Eye (tissue), 1 donor: ENCODE measurements at regions not wholly inside any gene's neighbourhood (a gene's known extent, or its start where the extent isn't known, plus 50 kb on each side); places are given as distances from the start of the nearest gene placed in this dataset.

Experiments
- DNase-seq: peaks from one replicate; pipeline ENCODE4 v3.0.0-alpha.2; 2015

DNA sequence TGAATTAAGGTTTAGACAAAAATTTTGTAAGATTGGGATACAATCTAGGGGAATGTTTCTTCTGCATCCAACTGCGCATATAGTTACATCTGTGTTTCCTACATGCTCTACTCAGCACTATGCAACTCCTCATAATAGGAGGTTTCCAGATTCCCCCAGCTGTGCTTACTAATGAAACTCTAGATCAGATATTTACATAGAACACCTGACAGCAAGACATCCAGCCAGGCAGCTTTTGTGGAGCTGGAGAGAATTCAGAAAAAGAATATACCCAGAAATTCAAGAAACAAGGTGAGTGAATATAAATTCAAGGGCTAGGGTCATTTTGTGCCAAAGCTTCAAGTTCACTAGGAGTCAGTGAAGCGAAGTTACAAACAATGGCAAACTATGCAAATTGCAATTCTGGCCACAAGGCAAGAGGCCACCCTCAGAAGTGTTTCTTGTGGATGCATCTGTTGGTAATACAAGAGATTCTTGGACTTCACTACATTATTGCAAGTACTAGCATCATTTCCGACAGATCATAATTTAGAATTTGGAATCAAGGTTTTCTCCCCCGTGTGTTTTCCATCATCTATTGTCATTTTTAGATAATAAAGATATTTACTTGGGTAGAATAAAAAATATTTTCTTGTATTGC lies 341.2 kb upstream of the NAV3 start:
- no peak for DNase-seq

DNA sequence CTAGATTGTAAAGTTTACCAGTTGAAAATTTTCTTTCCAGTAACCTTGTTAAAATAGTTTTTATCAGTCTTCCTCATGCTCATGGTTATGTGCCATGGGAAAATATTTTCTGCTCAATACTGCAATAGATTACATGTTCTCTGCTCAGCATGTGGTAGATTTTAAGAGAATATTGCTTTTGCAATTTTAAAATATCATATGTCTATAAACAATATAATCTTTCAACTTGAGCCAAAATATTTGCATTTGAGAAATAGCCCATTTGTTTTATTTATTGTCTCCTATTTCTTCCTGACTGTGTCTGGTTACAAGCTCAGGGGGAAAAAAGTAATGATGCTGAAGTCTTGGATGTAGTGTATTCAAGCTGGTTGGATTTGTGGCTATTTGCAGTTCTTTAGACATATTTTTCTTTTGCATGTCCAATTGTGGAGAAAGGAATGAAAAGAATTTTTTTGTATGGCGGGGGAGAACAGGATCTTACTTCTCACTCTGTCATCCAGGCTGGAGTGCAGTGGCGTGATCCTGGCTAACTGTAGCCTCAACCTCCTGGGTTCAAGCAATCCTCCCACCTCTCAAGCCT lies 342.6 kb upstream of the NAV3 start:
- DNase-seq, result no peak

DNA sequence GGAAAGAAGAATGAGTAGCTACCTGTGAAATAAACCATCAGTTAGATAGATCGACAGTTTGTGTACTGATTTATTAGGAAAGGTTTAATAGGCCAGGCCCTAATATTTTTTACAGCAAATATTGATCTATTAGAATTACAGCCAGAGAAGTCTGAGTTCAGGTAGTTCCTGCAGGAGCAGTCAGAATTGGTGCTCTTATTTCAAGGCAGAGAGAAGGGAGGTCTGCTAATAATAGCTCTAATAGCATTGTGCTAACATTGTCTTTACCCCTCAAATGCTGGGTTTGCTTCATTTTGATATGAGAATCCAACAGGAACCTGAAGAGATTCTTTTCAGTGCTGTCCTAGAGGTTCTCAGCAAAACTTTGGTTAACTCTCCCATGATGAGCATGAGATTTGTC lies 343.8 kb upstream of the NAV3 start:
- no peak for DNase-seq

DNA sequence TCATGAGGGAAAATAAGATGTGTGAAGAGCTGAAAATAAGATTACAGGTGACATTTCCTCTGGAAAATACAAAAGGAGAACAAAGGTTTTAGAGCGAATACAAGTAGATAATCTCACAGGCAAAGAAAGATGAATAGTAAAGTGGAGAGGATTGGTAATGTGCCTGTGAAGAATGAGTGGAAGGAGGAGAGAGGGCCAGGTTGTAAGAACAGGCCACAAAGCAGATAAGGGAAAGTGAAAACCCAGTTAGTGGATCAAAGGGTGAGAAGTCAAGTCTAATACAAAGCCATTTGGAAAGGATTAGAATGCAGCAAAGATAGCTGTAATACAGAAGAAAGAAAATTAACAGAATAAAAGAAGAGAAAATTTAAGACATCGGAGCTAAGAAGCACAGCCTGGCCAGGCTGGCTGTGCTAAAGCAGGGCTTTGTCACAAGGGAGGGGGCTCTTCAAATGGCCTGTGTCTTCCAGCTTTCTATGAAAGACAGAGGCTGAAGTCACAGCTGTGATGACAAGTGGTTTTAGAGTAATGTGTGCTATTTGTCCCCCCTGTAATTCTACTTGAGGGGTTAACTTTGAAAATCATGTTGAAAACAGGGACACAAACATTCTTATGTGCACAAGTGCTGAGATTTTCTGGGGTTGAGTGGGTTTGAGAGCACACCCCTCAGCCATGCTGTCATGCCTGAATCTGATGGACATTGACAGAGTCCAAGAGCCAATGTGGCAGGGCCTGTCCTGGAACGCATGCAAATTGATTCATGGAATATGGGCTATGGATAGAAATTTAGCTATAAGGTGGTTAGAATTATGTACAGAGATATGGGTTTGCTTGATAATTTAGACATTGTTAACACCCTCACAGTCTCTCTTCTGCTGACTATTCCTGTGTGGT lies 344.5 kb upstream of the NAV3 start:
- peak; percentile 45 for DNase-seq

DNA sequence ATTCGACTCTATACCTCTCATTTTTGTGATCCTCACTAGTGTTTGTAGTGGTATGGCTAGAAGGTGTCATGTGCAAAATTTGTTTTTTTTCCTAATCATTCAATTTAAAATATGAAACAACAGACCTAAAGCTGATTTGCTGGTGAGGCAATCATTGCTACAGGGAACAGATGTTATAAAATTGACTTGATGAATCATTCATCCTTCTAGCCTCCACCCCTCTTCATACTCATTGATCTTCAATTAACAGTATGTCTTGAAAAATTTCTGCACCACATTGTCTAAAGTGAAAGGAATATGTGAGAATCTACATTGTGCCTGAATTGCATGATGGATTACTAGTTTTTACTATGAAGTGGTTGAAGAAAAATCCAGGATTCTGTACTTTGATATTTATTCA lies 349.0 kb upstream of the NAV3 start:
- DNase-seq, result no peak

DNA sequence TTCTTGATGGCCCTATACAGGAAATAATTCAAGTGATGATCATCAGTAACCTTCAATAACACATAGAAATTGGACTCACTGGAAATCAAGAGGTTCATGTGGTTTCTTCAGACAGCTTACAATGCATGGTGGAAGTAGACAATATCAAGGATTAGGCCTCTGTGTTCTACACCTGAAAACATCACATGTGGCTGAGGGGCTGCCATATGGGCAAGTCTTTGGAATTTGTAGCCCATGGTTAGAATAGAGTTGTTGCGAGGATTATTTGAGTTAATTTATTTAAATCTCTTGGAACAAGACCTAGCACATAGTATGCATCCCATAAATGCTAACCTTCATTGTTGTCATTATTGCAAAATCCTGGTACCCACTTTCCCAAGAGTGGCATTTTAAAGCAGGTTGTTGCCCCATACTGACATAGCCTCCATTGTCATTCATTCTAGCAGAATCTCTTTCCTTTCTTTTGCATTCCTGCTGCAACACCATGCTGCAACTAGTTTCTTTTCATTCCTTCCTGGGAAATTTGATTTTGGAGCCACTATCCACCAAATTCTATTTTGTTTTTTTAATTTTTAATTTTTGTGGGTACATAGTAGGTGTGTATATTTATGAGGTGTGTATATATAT lies 352.7 kb upstream of the NAV3 start:
- DNase-seq, result no peak

DNA sequence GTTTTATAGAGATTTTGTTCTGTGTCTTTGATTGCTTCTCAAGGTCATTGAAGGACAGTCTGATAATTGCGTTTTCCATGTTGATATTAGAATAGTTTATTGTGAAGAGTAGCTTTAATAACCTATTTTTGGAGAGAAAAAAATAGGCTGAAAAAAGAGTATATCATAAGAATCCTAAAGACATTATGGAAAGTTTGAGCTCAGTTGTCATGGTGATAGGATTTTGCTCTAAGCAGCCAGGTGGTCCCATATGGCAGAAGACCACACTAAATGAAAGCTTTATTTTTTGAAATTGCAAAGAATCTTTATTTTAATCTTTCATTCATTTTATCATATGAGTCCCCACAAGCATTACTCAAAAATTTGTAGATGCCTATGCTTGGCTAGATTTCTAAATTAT lies 358.9 kb upstream of the NAV3 start:
- DNase-seq, result no peak

DNA sequence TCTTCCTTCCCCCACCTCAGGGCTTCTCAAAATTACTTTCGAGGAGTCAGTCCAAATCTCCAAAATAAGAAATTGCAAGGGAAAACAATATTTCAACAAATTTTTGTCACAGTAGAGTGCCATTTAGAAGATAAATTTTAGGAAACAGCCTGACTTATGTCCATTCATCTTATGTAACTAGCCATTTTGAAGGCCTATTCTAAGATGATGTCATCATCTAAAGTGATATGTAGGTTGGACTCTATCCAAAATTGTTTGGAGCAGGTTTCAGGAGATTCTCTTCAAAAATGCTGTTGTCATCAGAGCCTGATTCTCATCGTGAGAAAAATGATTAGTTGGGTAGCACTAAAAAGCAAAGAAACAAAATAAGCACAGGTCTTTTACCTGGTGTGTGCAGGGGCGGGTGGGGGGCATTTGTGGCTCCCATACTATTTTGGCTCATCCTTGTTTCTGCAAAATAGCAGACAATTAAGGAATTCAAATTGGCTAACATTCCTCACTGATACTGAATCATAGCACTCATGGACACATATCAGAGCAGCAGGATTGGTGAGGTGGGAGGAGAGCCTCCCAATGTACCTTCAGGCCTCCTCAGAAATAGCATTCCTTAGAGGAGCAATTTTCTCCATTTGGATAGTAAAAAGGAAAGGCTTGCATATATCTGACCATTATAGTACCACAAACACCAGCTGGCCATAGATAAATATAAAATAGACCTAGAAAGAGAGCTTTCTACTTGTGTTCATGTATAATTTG lies 360.9 kb upstream of the NAV3 start:
- no peak for DNase-seq

DNA sequence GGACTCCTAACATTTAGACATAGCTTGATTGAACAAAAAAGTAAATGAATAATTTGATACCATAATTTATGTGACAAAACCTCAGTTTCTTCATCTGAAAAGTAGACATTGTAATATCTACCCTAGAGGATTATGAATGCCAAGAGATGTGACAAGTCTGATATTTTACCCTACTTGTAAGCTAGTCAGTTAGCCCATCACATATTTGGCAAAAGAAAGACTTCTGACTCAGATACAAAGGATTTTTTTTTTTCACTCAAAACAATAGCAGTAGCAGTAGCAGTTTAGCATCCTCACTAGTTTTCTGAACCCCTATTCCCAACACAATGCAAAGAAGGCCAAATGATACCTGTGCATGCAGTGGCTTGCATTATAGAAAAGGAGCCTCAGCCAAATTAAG lies 377.3 kb upstream of the E2F7 start:
- no peak for DNase-seq

DNA sequence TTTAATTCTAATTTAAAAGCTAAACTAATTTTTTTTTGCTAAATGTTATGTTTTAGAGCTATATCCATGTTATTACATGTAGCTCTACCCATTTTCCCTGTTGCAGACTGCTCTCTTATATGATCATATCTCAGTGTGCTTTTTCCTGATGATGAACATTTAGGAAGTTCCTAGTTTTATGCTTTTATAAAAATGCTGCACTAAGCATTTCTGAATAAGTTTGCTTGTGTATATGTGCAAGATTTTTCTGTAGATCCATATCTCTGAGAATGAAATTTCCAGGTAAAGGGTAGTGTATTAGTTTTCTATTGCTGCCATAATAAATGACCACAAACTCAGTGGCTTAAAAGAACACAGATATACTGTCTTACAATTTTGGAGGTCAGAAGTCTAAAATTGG lies 374.4 kb upstream of the E2F7 start:
- no peak for DNase-seq

DNA sequence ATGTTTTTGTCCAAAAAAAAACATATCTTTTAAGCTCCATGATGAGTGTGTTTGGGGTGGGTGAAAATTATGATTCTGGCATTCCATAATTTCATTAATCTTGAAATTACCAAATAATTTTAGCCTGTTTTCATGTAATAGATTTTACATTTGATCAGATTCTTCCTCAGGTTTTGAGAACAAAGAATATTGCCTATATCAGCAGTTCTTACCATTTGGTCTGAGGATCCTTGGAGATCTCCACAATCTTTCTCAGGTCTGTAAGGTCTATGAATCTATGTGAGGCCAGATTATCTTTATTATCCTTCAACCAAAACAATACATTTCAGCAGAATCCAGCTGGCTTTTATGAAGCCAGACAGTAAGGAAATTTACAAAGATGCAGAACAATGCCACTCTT lies 373.3 kb upstream of the E2F7 start:
- no peak for DNase-seq

DNA sequence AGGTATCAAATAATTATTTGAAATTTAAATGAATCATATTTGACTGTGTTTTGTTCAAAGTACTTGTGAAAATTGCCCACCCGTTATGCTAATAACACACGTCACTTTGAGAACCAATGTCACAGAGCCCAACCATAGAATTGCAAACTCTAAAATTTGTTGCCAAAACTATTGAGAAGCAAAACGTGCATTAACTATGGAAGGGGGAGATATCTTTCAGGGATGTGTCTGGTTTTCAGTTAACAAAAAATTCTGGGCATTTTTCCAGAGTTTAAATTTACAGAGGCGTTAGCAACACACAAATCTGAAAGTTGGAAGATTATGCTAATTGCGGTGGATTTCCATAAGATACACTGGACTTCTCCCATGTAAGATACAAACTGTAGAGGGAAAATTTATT lies 371.8 kb upstream of the E2F7 start:
- DNase-seq, result no peak

DNA sequence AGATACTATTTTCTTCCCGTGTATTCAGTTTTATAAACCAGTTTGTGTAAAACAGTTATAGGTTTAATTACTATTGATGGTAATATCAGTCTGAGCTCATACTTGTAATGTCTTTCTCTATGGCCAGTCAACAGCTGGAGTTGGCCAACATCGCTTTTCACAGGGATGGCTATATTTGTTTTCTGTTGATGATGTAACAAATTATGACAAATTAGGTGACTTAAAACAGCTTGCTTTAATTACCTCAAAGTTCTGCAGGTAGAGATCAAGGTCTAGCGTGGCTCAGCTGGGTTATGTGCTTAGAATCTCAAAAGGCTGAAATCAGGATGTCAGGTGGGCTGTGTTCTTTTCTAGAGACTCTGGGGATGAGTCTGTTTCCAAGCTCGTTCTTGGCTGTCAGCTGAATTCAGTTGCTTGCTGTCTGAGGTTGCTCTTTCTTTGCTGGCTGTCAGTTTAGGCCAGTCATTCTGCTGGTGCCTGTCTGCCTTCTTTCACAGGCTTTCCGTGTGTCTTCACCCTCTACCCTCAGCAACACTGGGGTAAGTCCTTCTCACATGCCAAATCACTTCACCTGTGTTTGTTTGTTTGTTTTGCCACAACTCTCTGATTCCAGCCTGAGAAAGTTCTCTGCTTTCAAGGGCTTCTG lies 370.2 kb upstream of the E2F7 start:
- DNase-seq, result no peak

DNA sequence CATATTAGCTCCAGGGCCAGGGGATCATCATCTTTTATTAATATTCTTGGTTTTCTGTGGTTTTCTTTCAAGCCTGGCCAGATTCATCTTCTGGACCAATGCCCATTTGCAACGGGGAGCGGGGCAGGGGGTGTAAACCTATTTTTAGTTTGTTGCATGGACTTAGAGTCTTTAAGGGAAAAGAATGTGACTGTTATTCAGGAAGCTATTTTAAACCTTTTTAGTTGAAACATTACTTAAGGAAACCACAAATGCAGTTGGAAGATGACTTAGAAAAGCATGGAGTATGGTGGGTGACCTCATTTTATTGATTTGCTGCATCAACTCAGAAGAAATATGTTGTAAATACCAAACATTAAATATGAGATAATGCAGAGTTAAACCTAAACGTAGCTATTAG lies 368.4 kb upstream of the E2F7 start:
- peak; percentile 37 for DNase-seq

DNA sequence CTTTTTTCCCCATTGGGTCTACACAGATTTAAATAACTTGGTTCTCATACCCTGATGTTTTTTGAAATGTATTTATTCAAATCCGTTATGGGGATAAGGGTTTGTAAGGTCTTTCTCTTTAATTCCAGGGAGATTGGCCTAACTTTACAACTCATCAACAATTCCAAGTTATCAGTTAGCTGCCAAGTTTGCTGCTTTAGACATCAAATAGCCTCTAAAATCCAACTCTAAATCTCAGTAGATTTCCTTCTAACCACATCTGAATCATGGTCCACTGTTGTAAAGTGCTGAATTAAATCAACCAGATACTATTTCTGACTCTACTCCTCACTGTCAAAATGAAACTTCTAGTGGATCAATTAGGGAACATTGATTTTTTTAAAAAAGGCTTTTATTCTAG lies 364.1 kb upstream of the E2F7 start:
- DNase-seq, result no peak

DNA sequence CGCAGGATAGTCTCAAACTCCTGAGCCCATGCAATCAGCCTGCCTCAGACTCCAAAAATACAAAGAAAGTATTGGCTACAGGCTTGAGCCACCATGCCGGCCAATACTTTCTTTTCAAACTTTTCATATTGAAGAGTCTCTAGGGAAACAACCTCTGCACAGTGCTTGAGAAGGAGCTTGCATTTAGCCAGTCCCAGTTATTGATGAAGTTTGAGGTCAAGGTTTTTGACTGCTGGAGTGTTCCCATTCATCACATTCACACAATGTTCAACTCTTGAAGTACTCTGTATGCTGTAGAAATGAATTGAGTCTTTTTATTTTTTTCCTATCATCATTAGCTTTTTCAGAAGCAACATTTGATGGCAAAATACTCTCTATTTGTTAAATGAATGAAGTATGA lies 355.8 kb upstream of the E2F7 start:
- DNase-seq, result no peak

DNA sequence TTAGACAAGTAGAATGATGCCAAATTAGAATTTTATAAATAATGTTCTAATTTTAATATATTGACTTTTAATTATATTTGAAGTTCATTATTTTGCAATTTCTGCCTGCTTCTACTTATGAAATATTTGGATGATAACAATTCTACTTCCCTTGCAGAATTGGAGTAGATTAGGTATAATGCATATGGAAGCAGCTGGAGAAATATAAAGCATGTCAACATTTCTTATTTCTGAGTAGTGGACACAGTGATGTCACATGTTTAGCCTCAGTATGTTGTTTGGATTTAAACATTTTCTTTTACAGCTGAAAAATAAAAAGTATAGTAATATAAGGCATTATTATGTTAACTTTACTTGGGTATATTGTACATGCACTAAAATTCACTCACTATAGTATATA lies 344.2 kb upstream of the E2F7 start:
- DNase-seq, result no peak

DNA sequence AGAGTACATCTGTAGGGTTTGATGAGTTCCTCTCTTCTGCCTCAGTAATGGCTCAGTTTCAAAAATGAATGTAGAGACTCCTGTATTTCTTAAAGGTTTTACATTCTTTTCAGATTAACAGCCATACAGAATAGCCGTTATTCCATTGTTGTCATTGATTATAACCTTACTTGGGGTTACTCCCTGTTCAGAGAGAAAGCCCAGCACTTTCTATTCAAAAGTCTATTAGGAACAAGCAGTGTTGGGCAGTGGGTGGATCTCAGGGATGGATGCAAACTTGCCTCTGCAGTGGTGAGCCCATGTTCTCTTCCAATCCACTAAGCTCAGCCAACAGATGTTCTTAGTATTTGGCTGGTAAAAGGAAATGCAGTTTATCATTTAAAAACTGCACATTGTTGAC lies 342.6 kb upstream of the E2F7 start:
- no peak for DNase-seq

DNA sequence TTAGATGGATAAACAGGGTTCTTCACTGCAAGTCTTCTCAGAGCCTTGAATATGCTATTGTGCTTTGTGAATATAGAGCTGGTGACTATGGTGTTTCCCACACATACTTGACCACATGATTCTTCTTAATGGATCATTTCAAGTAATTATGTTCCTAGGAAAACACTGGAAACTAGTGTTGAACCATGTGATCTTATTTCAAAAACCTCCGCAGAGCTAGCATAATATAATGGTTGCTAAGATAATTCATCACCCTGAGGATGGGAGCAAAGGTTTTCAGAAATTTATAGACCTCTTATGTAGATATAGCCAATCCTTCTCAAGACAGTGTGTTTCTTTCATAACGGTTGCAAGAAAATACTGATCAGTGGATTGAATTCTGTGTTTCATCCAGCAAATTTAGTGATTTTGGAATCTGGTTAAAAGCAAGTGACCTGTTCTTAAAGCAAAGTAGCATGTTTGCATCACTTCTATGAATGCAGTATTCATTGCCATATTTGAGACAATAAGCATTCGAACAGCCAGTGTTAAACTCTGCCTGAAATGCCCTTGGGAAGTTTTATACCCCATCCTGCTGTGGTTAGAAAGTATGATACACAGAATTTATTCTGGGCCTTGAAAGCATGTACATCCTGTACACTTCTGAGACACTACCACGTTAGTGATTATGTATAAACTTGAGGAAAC lies 341.0 kb upstream of the E2F7 start:
- DNase-seq, result no peak

DNA sequence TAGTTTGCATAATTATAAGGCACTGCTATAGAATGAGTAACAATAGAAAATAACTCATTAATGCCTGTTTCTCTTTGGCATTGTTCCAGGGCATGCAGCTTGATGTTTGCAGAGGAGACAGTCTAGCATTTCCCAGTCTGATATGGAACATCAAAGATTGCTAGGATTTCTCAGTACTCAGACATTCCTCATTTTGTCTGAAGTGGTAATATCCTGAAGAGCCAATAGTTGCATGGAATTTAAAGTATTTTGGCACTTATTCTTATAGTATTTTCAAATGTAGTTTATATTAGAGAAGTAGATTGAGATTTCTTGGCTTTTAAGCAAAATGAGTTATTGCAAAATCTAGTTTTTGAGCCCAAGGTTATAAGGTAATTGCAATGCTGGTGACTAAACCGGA lies 337.3 kb upstream of the E2F7 start:
- peak; percentile 72 for DNase-seq

DNA sequence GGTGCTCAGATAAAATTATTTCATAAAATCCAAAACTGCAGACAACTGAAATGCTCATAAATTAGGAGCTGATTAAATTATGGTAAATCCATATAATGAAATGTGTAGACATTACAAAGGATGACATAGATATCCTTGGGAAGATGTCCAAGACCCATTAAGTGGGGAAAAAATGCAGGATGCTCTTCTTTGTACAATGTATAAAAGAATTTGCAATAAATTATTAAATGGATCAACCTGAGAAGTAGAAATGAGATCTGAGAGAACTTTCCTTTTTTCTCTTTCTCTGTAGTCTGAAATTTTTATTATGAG lies 336.4 kb upstream of the E2F7 start:
- no peak for DNase-seq
